GM12878 (cell line): ENCODE measurements at regions not wholly inside any gene's neighbourhood (a gene's known extent, or its start where the extent isn't known, plus 50 kb on each side); places are given as distances from the start of the nearest gene placed in this dataset.

ENCODE experiments used
- NFIC ChIP-seq: IDR thresholded peaks from 2 replicates; pipeline ENCODE4 v1.6.1; 2012; ENCODE audit warnings: low read depth, mild to moderate bottlenecking, inconsistent platforms, low read length, moderate library complexity
- POLR2A ChIP-seq: IDR thresholded peaks from 2 replicates; pipeline ENCODE4 v1.6.1; 2011; ENCODE audit warnings: low read depth, mild to moderate bottlenecking, low read length
- RELA ChIP-seq: fragments of 450-650 bp; IDR thresholded peaks from 2 replicates; pipeline ENCODE4 v1.8.0; 2014; ENCODE audit warnings: borderline replicate concordance; ENCODE audit not compliant: partially characterized antibody
- ZNF274 ChIP-seq: IDR thresholded peaks from one replicate; pipeline ENCODE4 v1.8.0; 2011; ENCODE audit not compliant: insufficient read length, insufficient read depth

DNA sequence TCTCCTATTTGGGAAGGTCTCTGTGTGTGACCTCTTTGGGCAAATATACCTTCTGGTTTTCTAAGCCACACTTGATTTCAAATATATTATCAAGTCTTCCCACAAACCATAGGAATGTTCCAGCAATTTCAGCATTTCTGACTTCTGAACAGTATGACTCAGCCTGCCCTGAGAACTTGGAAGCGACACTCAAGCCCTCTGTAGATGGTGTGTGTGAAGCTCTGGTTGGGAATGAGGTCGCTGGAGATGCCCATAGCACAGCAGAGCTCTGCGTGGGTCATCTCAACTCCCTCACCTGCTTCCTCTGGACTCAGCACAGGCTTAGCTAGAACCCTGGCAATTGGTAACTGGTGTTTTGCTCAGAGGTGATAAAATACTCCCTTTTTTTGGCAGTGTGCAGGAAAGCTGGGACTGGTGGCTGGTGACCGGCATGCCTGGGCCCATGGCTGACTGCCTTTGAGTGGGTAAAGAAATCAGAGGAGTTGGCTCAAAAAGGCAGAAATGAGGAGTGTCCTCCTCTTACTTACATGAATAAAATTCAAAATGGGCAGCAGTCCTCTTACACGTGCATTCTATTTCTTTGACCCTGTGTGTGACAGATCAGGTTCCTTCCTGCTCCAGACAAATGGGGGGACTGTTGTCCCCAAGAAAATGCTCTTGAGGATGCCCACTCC lies 87.5 kb upstream of the NRP1 start:
- TF ChIP-seq ZNF274 (no peak), RELA (no peak), NFIC (no peak), POLR2A (no peak)
